ENCODE measurements at regions not wholly inside any gene's neighbourhood (a gene's known extent, or its start where the extent isn't known, plus 50 kb on each side); places are given as distances from the start of the nearest gene placed in this dataset.

- TF ChIP-seq POLR2A (IDR thresholded peaks at IDR 0.05) (no peak), CTCF (IDR thresholded peaks at IDR 0.05) (no peak), POLR2AphosphoS5 (IDR thresholded peaks at IDR 0.05) (no peak)
Observed at GRCh38 chr7:145134377-145134776, 298.5 kb upstream of the TPK1 start.

Measured in breast epithelium (tissue), 3 donors.